NCI-H2196 (cell line): ENCODE measurements at regions not wholly inside any gene's neighbourhood (a gene's known extent, or its start where the extent isn't known, plus 50 kb on each side); places are given as distances from the start of the nearest gene placed in this dataset.

Experiments used
- DNase-seq: peaks from one replicate; lab custom pipeline; 2025; ENCODE audit not compliant: unreplicated experiment; lab: John Stamatoyannopoulos, UW

DNA sequence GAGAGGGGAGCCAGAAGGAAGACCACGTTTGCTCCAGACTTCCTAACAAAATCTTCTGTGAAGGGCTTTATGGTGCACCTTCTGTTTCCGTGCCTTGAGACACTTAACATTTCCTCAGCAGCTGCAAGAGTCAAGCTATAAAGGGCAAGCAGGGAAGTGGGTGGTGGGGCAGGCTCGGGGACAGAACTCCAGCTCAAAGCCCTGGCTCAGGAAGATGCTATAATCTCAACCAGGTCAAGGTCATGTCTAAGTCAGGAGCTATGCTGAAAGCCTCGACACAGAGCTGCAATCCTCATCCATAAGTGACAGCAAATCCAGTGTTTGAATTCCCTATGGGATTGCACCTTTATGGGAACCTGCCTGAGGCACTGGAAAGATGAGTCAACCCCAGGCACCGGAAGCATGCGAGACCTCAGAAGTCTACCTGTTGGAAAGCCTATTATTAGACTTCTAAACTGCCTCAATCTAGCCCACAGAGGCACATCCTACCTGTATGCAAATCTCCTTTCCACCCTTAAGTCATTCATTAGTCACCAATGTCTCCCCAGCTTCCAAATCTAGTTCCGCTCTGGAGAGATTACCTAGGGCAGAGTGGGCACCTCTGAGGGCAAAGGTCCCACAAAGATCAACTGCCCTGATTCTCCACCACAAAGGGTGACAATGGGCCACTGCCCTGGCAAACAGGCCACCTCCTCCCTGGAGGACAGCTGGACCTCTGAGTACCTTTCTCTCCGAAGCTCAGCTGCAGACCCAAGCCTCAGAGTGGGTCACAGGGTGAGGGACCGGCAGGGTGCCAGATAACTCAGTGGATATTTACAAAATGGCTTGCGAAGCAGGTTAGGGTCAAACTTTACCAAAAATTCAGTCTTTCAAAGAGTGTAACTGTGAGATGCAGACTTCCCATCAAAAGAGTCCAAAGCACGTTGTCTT, 287.0 kb downstream of the CDC5L start:
- DNase-seq: no peak

DNA sequence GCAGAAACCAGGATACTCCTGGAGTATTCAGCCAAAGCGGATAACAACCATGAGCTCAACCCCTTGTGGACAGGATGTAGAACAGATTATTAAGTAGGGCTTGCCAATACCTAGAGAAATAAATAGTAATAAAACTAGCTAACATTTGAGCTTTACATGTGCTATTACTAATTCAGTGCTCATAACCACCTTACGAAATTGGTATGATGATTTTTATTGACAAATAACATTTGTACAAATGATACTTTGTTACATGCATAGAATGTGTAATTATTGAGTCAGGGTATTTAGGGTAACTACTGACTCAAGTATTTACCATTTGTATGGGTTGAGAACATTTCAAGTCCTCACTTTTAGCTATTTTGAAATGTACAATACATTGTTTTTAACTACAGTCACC, 287.9 kb downstream of the CDC5L start:
- no peak for DNase-seq

DNA sequence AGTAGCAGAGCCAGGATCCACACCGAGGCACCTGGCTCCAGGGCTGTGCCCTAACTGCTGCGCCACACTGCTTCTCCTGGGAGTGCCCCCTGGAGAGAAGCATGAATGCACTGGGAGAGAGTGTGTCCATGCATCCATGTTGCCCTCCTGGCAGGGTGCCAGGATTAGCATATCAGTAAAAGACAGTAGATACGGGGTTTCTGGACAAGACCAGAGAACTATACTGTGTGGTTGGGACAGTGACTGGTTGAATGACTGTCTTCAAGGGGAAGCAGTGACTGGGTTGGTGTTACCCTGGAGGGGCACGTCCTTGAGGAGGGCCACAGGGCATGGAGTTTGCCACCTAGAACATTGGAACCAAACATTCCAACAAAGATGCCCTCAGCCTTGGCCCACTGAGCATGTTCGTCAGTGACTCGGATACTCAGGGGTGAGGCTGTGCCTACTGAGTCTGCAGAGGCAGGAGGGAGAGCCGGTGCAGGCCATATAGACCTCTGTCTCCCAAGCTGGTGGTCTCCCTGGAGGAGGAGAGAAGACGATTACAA, 288.8 kb downstream of the CDC5L start:
- no peak for DNase-seq

GRCh38 chr6:44676826-44677433, 289.4 kb downstream of the CDC5L start:
- DNase-seq: no peak

DNA sequence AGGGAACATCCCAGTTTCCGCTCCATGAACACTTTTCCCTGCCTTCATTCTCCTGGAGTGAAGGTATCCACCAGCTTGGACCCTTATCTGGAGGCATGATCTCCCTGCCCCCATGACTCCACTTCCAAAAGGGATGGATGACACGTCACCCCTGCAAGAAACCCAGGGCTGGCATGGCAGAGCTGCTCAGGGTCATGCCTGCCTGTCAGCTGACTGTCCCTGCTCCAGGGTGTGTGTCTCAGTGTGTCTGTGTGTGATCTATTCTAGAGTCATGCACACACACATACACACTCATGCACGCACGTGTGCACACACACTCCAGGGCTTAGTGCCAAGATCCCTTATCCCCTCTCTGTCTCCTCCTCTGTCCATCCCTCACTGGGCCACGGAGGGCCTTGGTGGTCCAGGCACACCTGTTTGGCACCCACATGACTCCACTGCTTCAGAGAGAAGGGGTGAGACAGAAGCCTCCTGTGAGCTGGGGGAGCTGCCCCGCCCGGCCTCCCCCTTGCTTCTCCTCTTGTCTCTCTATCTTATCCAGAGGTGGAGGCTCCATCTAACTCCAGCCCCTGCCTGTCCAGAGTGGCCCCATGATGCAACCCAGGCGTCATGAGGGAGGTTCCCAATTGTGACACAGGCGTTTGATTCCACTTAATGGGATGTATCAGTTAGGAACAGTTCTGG, 290.9 kb downstream of the CDC5L start:
- DNase-seq: no peak

DNA sequence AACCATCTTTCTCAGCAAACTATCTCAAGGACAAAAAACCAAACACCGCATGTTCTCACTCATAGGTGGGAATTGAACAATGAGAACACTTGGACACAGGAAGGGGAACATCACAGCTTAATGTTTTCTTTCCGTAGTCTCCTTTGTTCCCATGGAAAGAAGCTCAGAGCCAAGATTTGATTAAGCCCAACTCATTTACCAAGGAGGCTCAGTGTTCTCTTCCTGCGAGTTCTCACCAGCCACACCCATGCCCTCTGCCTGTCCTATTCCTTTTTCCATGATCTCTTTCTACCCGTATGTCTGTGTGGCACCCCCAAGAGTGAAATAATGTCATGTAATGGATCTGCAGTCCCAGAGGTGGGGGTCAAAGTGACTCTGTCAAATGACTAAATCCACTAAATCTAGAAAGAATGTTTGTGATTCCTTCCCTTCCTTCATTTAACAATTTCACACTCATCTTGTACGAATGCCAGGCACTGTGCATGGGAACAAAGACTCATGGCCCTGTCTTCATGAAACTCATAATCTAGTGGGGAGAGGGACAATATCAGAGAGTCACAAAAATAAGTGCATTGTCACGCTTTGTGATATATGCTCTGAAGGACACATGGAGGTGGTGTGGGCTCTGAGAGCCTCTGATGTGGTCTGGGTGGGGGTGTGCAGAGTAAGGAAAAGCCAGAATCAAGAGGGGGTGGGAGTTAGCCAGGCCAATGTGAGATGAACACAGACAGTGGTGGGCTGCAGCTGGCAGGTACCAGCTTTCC, 292.1 kb downstream of the CDC5L start:
- no peak for DNase-seq

DNA sequence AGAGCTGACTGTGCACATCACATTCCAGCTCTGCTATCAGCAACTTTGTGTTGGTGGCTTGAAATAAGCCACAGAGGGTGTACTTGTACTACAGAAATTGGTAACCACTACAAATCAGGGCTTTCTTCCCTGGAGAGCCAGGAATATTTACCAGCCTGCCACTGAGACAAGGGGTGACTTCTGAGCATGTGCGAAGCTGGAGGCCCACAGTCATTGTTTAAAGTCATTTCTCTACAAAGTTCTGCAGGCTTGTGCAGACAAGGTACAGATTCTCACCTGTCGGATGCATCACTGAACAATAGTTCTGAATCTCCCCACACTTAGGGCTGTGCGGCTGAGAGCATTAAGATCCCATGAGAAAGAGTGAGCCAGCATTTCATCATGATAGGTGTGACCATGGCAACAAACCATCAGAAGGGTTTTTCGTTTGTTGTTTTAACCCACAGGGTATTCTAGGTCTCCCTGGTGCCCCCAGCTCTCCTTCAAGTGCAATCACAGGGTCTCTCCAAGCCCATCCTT, 292.8 kb downstream of the CDC5L start:
- no peak for DNase-seq

DNA sequence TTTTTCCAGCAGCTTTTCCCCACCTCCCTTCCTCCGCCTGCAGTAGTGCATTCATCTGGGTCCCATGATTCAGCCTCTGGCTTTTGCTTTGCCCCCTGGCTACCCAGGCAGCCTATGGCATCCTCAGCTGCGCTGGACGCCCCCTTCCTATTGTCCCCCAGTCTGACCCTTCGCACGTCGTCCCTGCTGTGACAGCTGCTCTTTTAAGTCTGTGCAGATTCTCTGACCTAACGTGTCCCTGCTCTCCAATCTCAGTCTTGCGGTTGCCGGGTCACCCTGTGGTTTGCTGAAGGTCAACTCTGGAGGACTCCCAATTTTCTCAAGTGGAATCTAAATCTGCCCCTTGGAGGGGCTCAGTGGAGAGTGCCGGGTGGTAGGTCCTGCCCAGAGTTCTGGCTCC, 294.3 kb downstream of the CDC5L start:
- DNase-seq: no peak

- no peak for DNase-seq
Measured at GRCh38 chr6:44682280-44682679, 294.8 kb downstream of the CDC5L start.

GRCh38 chr6:44682987-44683779, 295.7 kb downstream of the CDC5L start:
- DNase-seq: no peak

DNA sequence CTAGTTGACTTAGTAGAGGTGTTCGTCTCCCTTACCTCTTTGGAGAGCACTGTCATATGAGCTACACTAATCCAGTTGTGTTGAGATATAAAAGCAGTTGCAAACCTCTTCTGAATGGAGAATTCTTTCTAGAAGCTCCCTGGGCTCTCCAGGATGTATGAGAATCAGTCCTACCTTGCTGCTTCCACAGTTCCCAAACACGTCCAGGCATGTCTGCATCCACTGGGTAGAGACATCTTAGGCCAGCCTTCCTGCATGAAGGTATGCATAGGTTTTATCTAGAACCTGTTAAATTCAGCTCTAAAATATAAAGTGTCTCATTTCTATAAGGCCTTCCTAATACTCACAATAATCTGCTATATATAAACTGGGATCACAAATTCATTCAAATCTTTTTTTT, 297.7 kb downstream of the CDC5L start:
- DNase-seq: no peak

DNA sequence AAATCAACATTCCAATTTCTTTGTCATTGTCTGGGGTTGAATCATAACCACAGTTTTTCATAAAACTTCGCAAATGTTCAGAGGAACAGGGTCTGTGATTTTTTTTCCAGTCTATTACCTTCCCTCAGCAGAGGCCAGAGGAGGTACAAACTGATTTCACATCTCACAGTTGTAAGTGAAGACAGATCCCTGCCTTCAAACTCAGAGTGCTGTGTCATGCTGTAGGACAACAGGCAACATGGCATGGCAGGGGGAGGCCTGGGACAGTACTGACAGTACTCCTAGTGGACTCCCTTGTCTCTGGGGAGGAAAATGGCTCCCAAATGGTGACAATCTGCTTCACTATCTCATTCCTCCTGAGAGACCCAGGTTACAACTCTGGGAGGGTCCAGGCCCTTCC, 308.6 kb downstream of the CDC5L start:
- no peak for DNase-seq

DNA sequence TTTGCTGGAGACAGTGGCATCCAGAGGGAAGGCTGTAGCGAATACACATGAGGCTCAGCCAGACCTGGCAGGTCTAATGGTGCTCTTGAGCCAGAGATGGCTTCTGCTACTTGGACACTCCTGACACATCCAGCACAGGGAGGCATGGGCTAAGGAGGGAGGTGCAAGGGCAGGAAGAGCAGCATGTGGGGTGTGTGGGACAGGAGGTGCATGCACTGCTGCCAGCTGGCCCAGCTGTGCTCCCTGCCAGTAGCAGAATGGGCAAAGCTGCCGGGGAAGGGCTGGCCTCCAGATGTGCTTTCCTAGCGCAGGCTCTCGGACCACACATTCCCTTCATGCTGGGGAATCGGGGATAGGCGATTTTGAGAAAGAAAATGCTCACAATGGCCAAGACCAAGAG, 309.2 kb downstream of the CDC5L start:
- no peak for DNase-seq

GRCh38 chr6:44697327-44697726, 309.8 kb downstream of the CDC5L start:
- DNase-seq: no peak

- DNase-seq: no peak
Measured at GRCh38 chr6:44698602-44699001, 311.1 kb downstream of the CDC5L start.

DNA sequence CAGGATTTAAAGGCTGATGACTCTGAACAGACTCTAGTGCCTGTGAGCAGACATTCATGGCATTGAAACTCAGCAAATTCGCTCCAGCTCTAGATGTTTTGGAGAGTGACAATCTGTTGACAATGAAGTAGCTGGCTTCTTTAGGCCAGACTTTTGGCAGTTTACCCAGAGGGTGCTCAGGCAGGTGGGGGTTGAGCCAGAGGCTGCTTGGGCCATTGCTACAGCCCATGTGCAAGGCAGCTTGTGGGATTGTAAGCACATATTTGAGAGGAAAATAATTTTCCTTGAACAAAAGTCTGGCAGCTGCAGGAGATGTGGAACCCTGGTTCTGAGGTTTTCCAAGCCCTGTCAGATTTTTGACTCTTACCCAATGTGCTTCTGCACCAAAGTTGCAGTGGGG, 311.6 kb downstream of the CDC5L start:
- no peak for DNase-seq

DNA sequence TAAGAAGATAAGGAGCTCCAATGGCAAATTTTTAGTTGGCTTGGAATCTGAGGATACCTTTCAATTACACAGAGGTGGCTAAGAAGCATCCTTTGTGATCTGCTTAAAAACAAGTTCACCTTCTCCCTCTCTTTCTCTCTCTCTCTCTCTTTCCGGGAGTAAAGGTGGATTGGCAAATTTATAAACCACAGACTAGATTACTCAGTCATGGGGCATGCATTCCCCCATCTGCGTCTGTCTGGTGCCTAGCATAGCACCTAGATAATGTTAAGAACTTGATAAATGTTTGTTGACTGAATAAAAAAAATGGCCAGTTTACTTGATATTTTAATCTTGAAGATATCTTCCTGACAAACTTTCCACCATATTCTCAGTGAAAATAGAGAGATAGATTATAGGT, 312.3 kb downstream of the CDC5L start:
- no peak for DNase-seq

DNA sequence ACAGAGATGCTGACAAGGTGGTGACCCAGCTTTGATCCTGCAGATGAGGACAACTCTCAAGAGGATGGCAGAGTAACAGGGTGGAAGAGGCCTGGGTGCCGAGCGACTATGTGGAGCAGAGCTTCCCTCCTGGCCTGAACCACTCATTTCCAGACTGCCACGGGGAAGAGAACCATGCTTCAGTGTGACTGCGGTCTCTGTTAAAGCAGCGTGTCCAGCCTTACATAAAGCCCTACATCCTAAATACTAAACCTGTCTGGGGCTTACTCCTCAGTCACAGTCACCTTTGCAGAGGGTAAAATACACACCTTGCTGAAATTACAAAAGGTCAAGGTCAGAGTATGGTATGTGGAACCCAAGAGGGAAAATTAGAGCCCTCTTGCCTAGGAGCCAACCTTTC, 312.9 kb downstream of the CDC5L start:
- no peak for DNase-seq

DNA sequence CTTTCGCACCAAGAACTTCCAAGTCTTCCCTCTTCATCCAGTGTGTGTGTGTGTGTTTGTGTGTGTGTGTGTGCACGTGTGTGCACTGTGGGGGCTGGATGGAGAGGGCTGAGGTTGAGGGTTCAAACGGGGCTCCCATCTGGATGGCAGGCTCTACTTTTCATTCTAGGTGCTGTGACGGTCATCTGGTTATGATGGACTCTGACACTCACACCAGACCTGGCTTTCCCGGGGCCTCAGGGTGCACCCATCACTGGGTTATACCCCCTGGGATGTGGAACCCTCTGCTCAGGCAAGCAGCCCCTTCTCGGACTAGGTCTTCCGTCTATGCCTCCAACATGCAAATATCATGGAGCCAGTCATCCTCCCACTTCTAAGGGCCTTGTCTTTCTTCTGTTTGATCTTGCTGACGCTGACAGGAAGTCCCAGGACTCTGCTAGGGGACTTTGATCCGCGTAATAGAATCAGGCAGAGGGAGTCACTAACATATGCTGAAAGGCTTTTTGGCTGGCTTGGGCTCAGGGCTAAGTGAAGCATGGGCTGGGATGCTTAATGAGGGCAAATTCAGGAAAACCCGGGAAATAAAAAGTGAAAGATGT, 313.6 kb downstream of the CDC5L start:
- DNase-seq: no peak
